H1 (cell line): ENCODE measurements at regions not wholly inside any gene's neighbourhood (a gene's known extent, or its start where the extent isn't known, plus 50 kb on each side); places are given as distances from the start of the nearest gene placed in this dataset.

ENCODE experiments used
- CTCF ChIA-PET: fragments of 300-600 bp; sonication (Branson Sonifier 250); formaldehyde crosslinking; loops from one replicate; lab custom pipeline; 2021; ENCODE audit not compliant: partially characterized antibody; lab: Charles Lee
- POLR2A ChIA-PET: fragments of 300-600 bp; sonication (Branson Sonifier 250); formaldehyde crosslinking; loops from one replicate; lab custom pipeline; 2021; ENCODE audit warnings: inconsistent platforms; ENCODE audit not compliant: partially characterized antibody; lab: Charles Lee
- DNase-seq, 2 experiments: peaks; one replicate each; pipeline versions ENCODE4 v3.0.0 to v3.0.0-alpha.2; 2010 to 2022; ENCODE audit warnings: low spot score in 2 of 2, low read depth in 1 of 2, mixed read lengths in 1 of 2
- FAIRE-seq: peaks from 2 replicates; lab custom pipeline; 2011; peaks lifted over from hg19 to GRCh38; lab: Jason Lieb, UNC
- H2AFZ ChIP-seq: 2 replicates; pipeline ENCODE4 v1.8.1; 2012; ENCODE audit warnings: low read length, inconsistent platforms
- H2AK5ac ChIP-seq: 2 replicates; pipeline ENCODE4 v1.6.1; 2013; ENCODE audit warnings: low read depth, low read length
- H2BK120ac ChIP-seq: replicated peaks from 2 replicates; pipeline ENCODE3; 2013; ENCODE audit warnings: low read depth, low read length, inconsistent platforms
- H2BK12ac ChIP-seq: 2 replicates; pipeline ENCODE4 v1.6.1; 2013; ENCODE audit warnings: low read depth, low read length
- H2BK15ac ChIP-seq: 2 replicates; pipeline ENCODE4 v1.6.1; 2013; ENCODE audit warnings: low read length
- H2BK20ac ChIP-seq: 2 replicates; pipeline ENCODE4 v1.6.1; 2013; ENCODE audit warnings: low read length
- H2BK5ac ChIP-seq: 2 replicates; pipeline ENCODE4 v1.6.1; 2013; ENCODE audit warnings: low read depth, low read length
- H3K14ac ChIP-seq: 2 replicates; pipeline ENCODE4 v1.6.1; 2013; ENCODE audit warnings: inconsistent platforms; ENCODE audit not compliant: insufficient read length
- H3K18ac ChIP-seq: 2 replicates; pipeline ENCODE4 v1.6.1; 2013; ENCODE audit warnings: low read length; ENCODE audit errors: extremely low read depth
- H3K23ac ChIP-seq: 2 replicates; pipeline ENCODE4 v1.6.1; 2013; ENCODE audit warnings: inconsistent platforms; ENCODE audit not compliant: insufficient read length
- H3K23me2 ChIP-seq: 2 replicates; pipeline ENCODE4 v1.6.1; 2013; ENCODE audit warnings: low read depth, low read length
- H3K27ac ChIP-seq: 2 replicates; pipeline ENCODE4 v1.6.1; 2011; ENCODE audit warnings: low read depth, low read length, inconsistent platforms
- H3K27me3 ChIP-seq, 4 experiments: replicated peaks in 1 of 4; 1 replicate in 1 of 4; 2 replicates in 3 of 4; pipeline versions ENCODE4 v1.6.1 to v1.8.1; 2011 to 2013; ENCODE audit warnings: low read length in 3 of 4, mild to moderate bottlenecking in 3 of 4, inconsistent platforms in 2 of 4, mixed read lengths in 2 of 4, moderate library complexity in 1 of 4; ENCODE audit not compliant: control insufficient read depth in 3 of 4, insufficient read depth in 3 of 4; ENCODE audit errors: extremely low read depth in 1 of 4
- H3K36me3 ChIP-seq, 4 experiments: 2 replicates each; pipeline versions ENCODE4 v1.6.1 to v1.8.1; 2011 to 2013; ENCODE audit warnings: mild to moderate bottlenecking in 4 of 4, low read length in 3 of 4, moderate library complexity in 2 of 4, control low read depth in 1 of 4, inconsistent platforms in 1 of 4; ENCODE audit not compliant: insufficient read depth in 4 of 4, control insufficient read depth in 2 of 4
- H3K4ac ChIP-seq: replicated peaks from 2 replicates; pipeline ENCODE3; 2013; ENCODE audit warnings: low read length, low read depth, mixed read lengths, inconsistent platforms; ENCODE audit not compliant: insufficient read length
- H3K4me1 ChIP-seq, 4 experiments: replicated peaks in 1 of 4; 1 replicate in 1 of 4; 2 replicates in 3 of 4; pipeline versions ENCODE4 v1.6.1 to v1.8.1; 2011 to 2013; ENCODE audit warnings: low read length in 3 of 4, inconsistent platforms in 2 of 4, mixed read lengths in 1 of 4; ENCODE audit not compliant: insufficient read depth in 4 of 4, control insufficient read depth in 3 of 4
- H3K4me2 ChIP-seq, 2 experiments: 2 replicates each; pipeline versions ENCODE4 v1.6.1 to v1.8.1; 2011 to 2013; ENCODE audit warnings: low read depth in 2 of 2, low read length in 2 of 2, control low read depth in 1 of 2, inconsistent platforms in 1 of 2, mild to moderate bottlenecking in 1 of 2; ENCODE audit not compliant: insufficient read depth in 1 of 2
- H3K4me3 ChIP-seq, 4 experiments: fragments of 200-600, 300-600 bp in 1 of 4; sonication (generic), shearing (Covaris generic), sonication (Bioruptor Twin) in 1 of 4; 2 replicates each; pipeline versions ENCODE4 v1.5.1 to v1.8.1; 2011 to 2016; ENCODE audit warnings: low read length in 4 of 4, low read depth in 3 of 4, control low read depth in 2 of 4, inconsistent platforms in 2 of 4, mild to moderate bottlenecking in 2 of 4, mixed read lengths in 1 of 4, moderate library complexity in 1 of 4; ENCODE audit not compliant: insufficient read depth in 2 of 4; ENCODE audit errors: extremely low read depth in 1 of 4
- H3K56ac ChIP-seq: replicated peaks from 2 replicates; pipeline ENCODE3; 2013; ENCODE audit warnings: low read depth, mild to moderate bottlenecking, mixed read lengths, low read length, inconsistent platforms; ENCODE audit not compliant: insufficient read length
- H3K79me1 ChIP-seq: 2 replicates; pipeline ENCODE4 v1.6.1; 2013; ENCODE audit warnings: low read depth, low read length, control low read depth
- H3K79me2 ChIP-seq, 2 experiments: 2 replicates each; pipeline versions ENCODE4 v1.6.1 to v1.8.1; 2012 to 2013; ENCODE audit warnings: low read length in 2 of 2, mild to moderate bottlenecking in 2 of 2, inconsistent platforms in 1 of 2; ENCODE audit not compliant: insufficient read depth in 2 of 2, control insufficient read depth in 1 of 2
- H3K9ac ChIP-seq, 4 experiments: replicated peaks in 1 of 4; 1 replicate in 1 of 4; 2 replicates in 3 of 4; pipeline versions ENCODE4 v1.6.1 to v1.8.1; 2011 to 2013; ENCODE audit warnings: low read depth in 3 of 4, low read length in 3 of 4, control low read depth in 2 of 4, mild to moderate bottlenecking in 2 of 4, moderate library complexity in 2 of 4, inconsistent platforms in 1 of 4; ENCODE audit errors: extremely low read depth in 1 of 4
- H3K9me3 ChIP-seq, 2 experiments: 2 replicates each; pipeline versions ENCODE4 v1.6.1 to v1.8.1; 2012 to 2013; ENCODE audit warnings: mild to moderate bottlenecking in 2 of 2, moderate library complexity in 2 of 2, control low read depth in 1 of 2, inconsistent platforms in 1 of 2, low read depth in 1 of 2, low read length in 1 of 2, mixed read lengths in 1 of 2; ENCODE audit not compliant: insufficient read depth in 2 of 2
- H4K20me1 ChIP-seq, 2 experiments: replicated peaks in 1 of 2; 2 replicates each; pipeline versions ENCODE3 to v1.8.1; 2011 to 2013; ENCODE audit warnings: inconsistent platforms in 2 of 2, low read length in 2 of 2, mild to moderate bottlenecking in 1 of 2; ENCODE audit not compliant: insufficient read depth in 2 of 2, control insufficient read depth in 1 of 2
- H4K5ac ChIP-seq: 2 replicates; pipeline ENCODE4 v1.6.1; 2013; ENCODE audit warnings: low read length, low read depth, mixed read lengths, inconsistent platforms; ENCODE audit not compliant: insufficient read length
- H4K8ac ChIP-seq: 2 replicates; pipeline ENCODE4 v1.8.0; 2013; ENCODE audit warnings: mild to moderate bottlenecking, moderate library complexity, low read length, inconsistent platforms; ENCODE audit not compliant: insufficient read depth; ENCODE audit errors: extremely low read depth
- H4K91ac ChIP-seq: replicated peaks from 2 replicates; pipeline ENCODE3; 2013; ENCODE audit warnings: low read length, mixed read lengths, inconsistent platforms; ENCODE audit not compliant: insufficient read length
- ASH2L ChIP-seq: fragments of 200-600, 300-600 bp; sonication (generic); IDR thresholded peaks from one replicate; pipeline ENCODE4 v1.7.1; 2017; ENCODE audit warnings: low read length
- CBX8 ChIP-seq: fragments of 300-800, 300-1000 bp; sonication (generic); IDR thresholded peaks from 2 replicates; pipeline ENCODE4 v1.7.1; 2016; ENCODE audit warnings: low read depth, low read length, borderline replicate concordance
- CHD1 ChIP-seq: IDR thresholded peaks from 2 replicates; pipeline ENCODE4 v1.6.1; 2012; ENCODE audit warnings: low read depth, low read length, improper control_type of control experiment
- GABPA ChIP-seq: IDR thresholded peaks from 2 replicates; pipeline ENCODE4 v1.6.1; 2011; ENCODE audit warnings: mild to moderate bottlenecking, low read length, moderate library complexity, borderline replicate concordance; ENCODE audit not compliant: insufficient read depth
- KDM1A ChIP-seq: fragments of 200-600, 300-600 bp; sonication (generic); IDR thresholded peaks from 2 replicates; pipeline ENCODE4 v1.7.1; 2016; ENCODE audit warnings: mild to moderate bottlenecking, low read length, borderline replicate concordance
- MAX ChIP-seq: IDR thresholded peaks from 2 replicates; pipeline ENCODE4 v1.6.1; 2012; ENCODE audit warnings: inconsistent platforms
- NRF1 ChIP-seq: IDR thresholded peaks from 2 replicates; pipeline ENCODE4 v1.6.1; 2011; ENCODE audit warnings: mild to moderate bottlenecking, low read depth, low read length, improper control_type of control experiment
- POLR2A ChIP-seq, 2 experiments: IDR thresholded peaks; 1 replicate in 1 of 2; 2 replicates in 1 of 2; pipeline ENCODE4 v1.6.1; 2011; ENCODE audit warnings: low read depth in 2 of 2, low read length in 2 of 2, mild to moderate bottlenecking in 2 of 2; ENCODE audit errors: control extremely low read depth in 1 of 2
- POU5F1 ChIP-seq: IDR thresholded peaks from 2 replicates; pipeline ENCODE4 v1.6.1; 2011; ENCODE audit warnings: low read depth, mild to moderate bottlenecking, low read length, moderate library complexity
- RAD21 ChIP-seq, 2 experiments: IDR thresholded peaks in 1 of 2; conservative IDR thresholded peaks in 1 of 2; 2 replicates each; pipeline ENCODE4 v1.6.1; 2011; ENCODE audit warnings: low read depth in 2 of 2, low read length in 2 of 2, improper control_type of control experiment in 1 of 2, inconsistent platforms in 1 of 2, mild to moderate bottlenecking in 1 of 2, moderate library complexity in 1 of 2
- SIN3A ChIP-seq, 2 experiments: IDR thresholded peaks in 1 of 2; conservative IDR thresholded peaks in 1 of 2; 2 replicates each; pipeline ENCODE4 v1.6.1; 2011 to 2012; ENCODE audit warnings: low read length in 2 of 2, improper control_type of control experiment in 1 of 2, low read depth in 1 of 2, mild to moderate bottlenecking in 1 of 2
- SP1 ChIP-seq: IDR thresholded peaks from 2 replicates; pipeline ENCODE4 v1.6.1; 2011; ENCODE audit warnings: low read depth, low read length
- TBP ChIP-seq: IDR thresholded peaks from 2 replicates; pipeline ENCODE4 v1.6.1; 2011; ENCODE audit warnings: low read depth, low read length, improper control_type of control experiment
- whole genome bisulfite sequencing, 2 experiments: shearing (Covaris generic) in 1 of 2; methylation state at CpG; one replicate each; pipeline versions ENCODE4 v1.1.6 to v1.1.7; 2013 to 2015; ENCODE audit warnings: low lambda C conversion rate in 2 of 2, mixed read lengths in 2 of 2, inconsistent platforms in 1 of 2, low coverage in 1 of 2, missing lambda C conversion rate in 1 of 2; ENCODE audit not compliant: insufficient replicate concordance in 2 of 2, insufficient coverage in 1 of 2, insufficient read length in 1 of 2; ENCODE audit errors: extremely low coverage in 1 of 2, missing lambda C conversion rate in 1 of 2; 5-methylcytosine and 5-hydroxymethylcytosine counted together

GRCh38 chr2:126264625-126265024 is 391.3 kb upstream of the GYPC start:
- Histone ChIP-seq H3K56ac (no peak overlapping the region), H3K23me2 (no peaks in the 10 kb centered on the region), H3K27me3 (no peaks in the 10 kb centered on the region), H3K9me3 (no peaks in the 10 kb centered on the region), H3K4me1 (no peaks in the 10 kb centered on the region), H3K23ac (no peak overlapping the region), H2BK5ac (no peak overlapping the region), H3K9ac (no peak overlapping the region), H4K8ac (no peak overlapping the region), H3K4me3 (no peak overlapping the region), H2BK15ac (no peak overlapping the region), H2AFZ (no peak overlapping the region), H3K36me3 (no peaks in the 10 kb centered on the region), H3K79me1 (no peaks in the 10 kb centered on the region), H4K91ac (no peak overlapping the region), H3K14ac (no peak overlapping the region), H4K20me1 (no peaks in the 10 kb centered on the region), H3K4ac (no peak overlapping the region), H2BK20ac (no peak overlapping the region), H2BK12ac (no peak overlapping the region), H3K79me2 (no peaks in the 10 kb centered on the region), H3K27ac (no peak overlapping the region), H2BK120ac (no peak overlapping the region), H4K5ac (no peak overlapping the region), H2AK5ac (no peak overlapping the region), H3K4me2 (no peak overlapping the region), H3K18ac (no peak overlapping the region)
- no peak for FAIRE-seq
- WGBS, 2 experiments, result 100% methylated on average over 2 of the region's 2 CpGs; no CpG with 5 or more reads in 1 of the 2 experiments
- CTCF ChIA-PET, result interaction anchor here (0.9 to 2.7 kb wide), 3 partner anchors 18 to 519 kb away, joined by 3 to 7 read pairs (median 7); no protein-coding TSS in a partner anchor
- POLR2A ChIA-PET, result no interaction called here
- no peak for DNase-seq
- no peak for TF ChIP-seq KDM1A
- TF ChIP-seq CBX8, result no peak
- TF ChIP-seq GABPA, result no peak
- TF ChIP-seq POU5F1, result no peak
- TF ChIP-seq POLR2A (IDR thresholded peaks at IDR 0.05; ENCODE audit: control extremely low read depth in 1 of 2, low read depth in 2 of 2, low read length in 2 of 2), result no peak
- no peak for TF ChIP-seq TBP
- no peak for TF ChIP-seq ASH2L
- no peak for TF ChIP-seq SP1
- TF ChIP-seq RAD21 (IDR thresholded peaks at IDR 0.05 in 1 of 2, conservative IDR thresholded peaks at IDR 0.05 in 1 of 2; ENCODE audit: low read depth in 2 of 2, low read length in 2 of 2), result no peak
- no peak for TF ChIP-seq CHD1
- TF ChIP-seq MAX, result no peak
- TF ChIP-seq SIN3A (conservative IDR thresholded peaks at IDR 0.05 in 1 of 2, IDR thresholded peaks at IDR 0.05 in 1 of 2; ENCODE audit: low read depth in 1 of 2, low read length in 2 of 2), result no peak
- TF ChIP-seq NRF1, result no peak
